GM12878 (cell line): ENCODE measurements at regions not wholly inside any gene's neighbourhood (a gene's known extent, or its start where the extent isn't known, plus 50 kb on each side); places are given as distances from the start of the nearest gene placed in this dataset.

Experiments
- ATAC-seq: fragments of 200-7000 bp; cut with Tn5 transposase; 3 replicates; pipeline ENCODE4 v1.9.1; 2020; ENCODE audit warnings: mild to moderate bottlenecking, moderate library complexity
- BruUV-seq: library from RNA; stranded (reverse); fragments of 400-500 nt; replicated peaks from 2 replicates; lab custom pipeline; 2021; lab: Mats Ljungman, UMichigan
- CTCF ChIA-PET: fragments of 300-600 bp; sonication (Branson Sonifier 250); formaldehyde crosslinking; extraction: SDS; loops from one replicate; lab custom pipeline; 2021; ENCODE audit warnings: inconsistent platforms; lab: Yijun Ruan, JAX
- POLR2A ChIA-PET: fragments of 350-600 bp; formaldehyde crosslinking; extraction: SDS; loops from one replicate; lab custom pipeline; 2021; ENCODE audit warnings: inconsistent platforms; lab: Charles Lee
- RAD21 ChIA-PET: fragments of 300-600 bp; sonication (Branson Sonifier 250); formaldehyde crosslinking; loops from one replicate; lab custom pipeline; 2023; ENCODE audit warnings: antibody characterized with exemption; ENCODE audit not compliant: unreplicated experiment; lab: Charles Lee
- SMC1A ChIA-PET: fragments of 300-600 bp; sonication (Branson Sonifier 250); formaldehyde crosslinking; loops from one replicate; lab custom pipeline; 2023; ENCODE audit not compliant: unreplicated experiment, uncharacterized antibody; lab: Charles Lee
- DNase-seq: peaks from one replicate; pipeline ENCODE4 v3.0.0-alpha.2; 2011; ENCODE audit warnings: low read depth, low spot score
- FAIRE-seq: peaks from 3 replicates; lab custom pipeline; 2011; peaks lifted over from hg19 to GRCh38; lab: Jason Lieb, UNC
- H2AFZ ChIP-seq: 2 replicates; pipeline ENCODE4 v1.6.0; 2011; ENCODE audit warnings: low read depth, low read length, control low read depth; ENCODE audit not compliant: control insufficient read depth
- H3K27ac ChIP-seq: 2 replicates; pipeline ENCODE4 v1.5.1; 2011; ENCODE audit warnings: control low read depth; ENCODE audit not compliant: control insufficient read depth, insufficient read depth
- H3K27me3 ChIP-seq, 2 experiments: replicated peaks in 1 of 2; 2 replicates each; pipeline versions ENCODE4 v1.6.0 to v1.6.1; 2011; ENCODE audit warnings: low read length in 1 of 2; ENCODE audit not compliant: control insufficient read depth in 2 of 2, insufficient read depth in 2 of 2
- H3K36me3 ChIP-seq, 2 experiments: 2 replicates each; pipeline ENCODE4 v1.5.1; 2011; ENCODE audit warnings: low read length in 1 of 2; ENCODE audit not compliant: control insufficient read depth in 2 of 2, insufficient read depth in 2 of 2
- H3K4me1 ChIP-seq: 2 replicates; pipeline ENCODE4 v1.6.1; 2011; ENCODE audit warnings: mild to moderate bottlenecking, low read length, moderate library complexity, mixed read lengths; ENCODE audit not compliant: control insufficient read depth, insufficient read depth
- H3K4me2 ChIP-seq: 2 replicates; pipeline ENCODE4 v1.6.0; 2011; ENCODE audit warnings: control low read depth; ENCODE audit not compliant: control insufficient read depth, insufficient read depth
- H3K4me3 ChIP-seq: fragments of 200-600 bp; sonication (generic); 2 replicates; pipeline ENCODE4 v1.5.1; 2016
- H3K79me2 ChIP-seq: 2 replicates; pipeline ENCODE4 v1.6.0; 2011; ENCODE audit warnings: low read length; ENCODE audit not compliant: control insufficient read depth, insufficient read depth
- H3K9ac ChIP-seq: 2 replicates; pipeline ENCODE4 v1.8.0; 2011; ENCODE audit warnings: low read length, control low read depth, mixed read lengths; ENCODE audit not compliant: control insufficient read depth, insufficient read depth
- H3K9me3 ChIP-seq: replicated peaks from 3 replicates; pipeline ENCODE4 v1.5.1; 2011; ENCODE audit warnings: mild to moderate bottlenecking, low read length; ENCODE audit not compliant: control insufficient read depth, insufficient read depth
- H4K20me1 ChIP-seq: 2 replicates; pipeline ENCODE4 v1.6.0; 2011; ENCODE audit not compliant: control insufficient read depth, insufficient read depth
- BCLAF1 ChIP-seq: fragments of 450-650 bp; IDR thresholded peaks from 2 replicates; pipeline ENCODE4 v1.6.1; 2017; ENCODE audit warnings: antibody characterized with exemption, mild to moderate bottlenecking, moderate library complexity
- E2F8 ChIP-seq: fragments of 450-650 bp; IDR thresholded peaks from 2 replicates; pipeline ENCODE4 v1.6.1; 2018; ENCODE audit warnings: mild to moderate bottlenecking, low read depth, moderate library complexity; ENCODE audit not compliant: partially characterized antibody
- HDGF ChIP-seq: fragments of 450-650 bp; IDR thresholded peaks from 2 replicates; pipeline ENCODE4 v1.6.1; 2016; ENCODE audit warnings: antibody characterized with exemption
- IRF3 ChIP-seq: fragments of 450-650 bp; IDR thresholded peaks from 2 replicates; pipeline ENCODE4 v1.6.1; 2014; ENCODE audit warnings: mild to moderate bottlenecking
- MEF2B ChIP-seq: fragments of 450-650 bp; IDR thresholded peaks from 2 replicates; pipeline ENCODE4 v1.6.1; 2018; ENCODE audit warnings: mild to moderate bottlenecking, moderate library complexity; ENCODE audit not compliant: partially characterized antibody, poor library complexity, severe bottlenecking
- NBN ChIP-seq: fragments of 450-650 bp; IDR thresholded peaks from 2 replicates; pipeline ENCODE4 v1.6.1; 2016
- SUZ12 ChIP-seq: fragments of 200-600 bp; sonication (generic); IDR thresholded peaks from one replicate; pipeline ENCODE4 v1.6.1; 2018; ENCODE audit warnings: antibody characterized with exemption, mild to moderate bottlenecking; ENCODE audit not compliant: unreplicated experiment
- TARDBP ChIP-seq: IDR thresholded peaks from 2 replicates; pipeline ENCODE4 v1.6.1; 2016; ENCODE audit warnings: borderline replicate concordance
- ZBTB33 ChIP-seq: fragments of 450-650 bp; IDR thresholded peaks from 2 replicates; pipeline ENCODE4 v1.6.1; 2017; ENCODE audit warnings: mild to moderate bottlenecking
- ZNF687 ChIP-seq: fragments of 450-650 bp; IDR thresholded peaks from 2 replicates; pipeline ENCODE4 v1.6.1; 2017; ENCODE audit warnings: mild to moderate bottlenecking, moderate library complexity
- ZZZ3 ChIP-seq: IDR thresholded peaks from 2 replicates; pipeline ENCODE4 v1.6.1; 2011; ENCODE audit warnings: low read depth; ENCODE audit not compliant: control insufficient read depth, insufficient read length
- WGBS: methylation state at CpG from one replicate; pipeline ENCODE4 v1.1.6; 2016; ENCODE audit warnings: low lambda C conversion rate; ENCODE audit not compliant: insufficient replicate concordance, insufficient coverage; ENCODE audit errors: missing lambda C conversion rate; 5-methylcytosine and 5-hydroxymethylcytosine counted together
- in situ Hi-C: fragments of 300-500 bp; cut with MboI; formaldehyde crosslinking; loops from 9 replicates; pipeline ENCODE4 v1.14.3; 2018; ENCODE audit warnings: mixed read lengths
- intact Hi-C: fragments of 100-400 bp; cut with micrococcal nuclease; formaldehyde crosslinking; loops from one replicate; pipeline ENCODE4 v1.14.2; 2022; ENCODE audit not compliant: unreplicated experiment

GRCh38 chr18:1998121-1998520, 573.2 kb downstream of the METTL4 start:
- H2AFZ ChIP-seq = no peak overlapping the region
- ChIA-PET RAD21 (no interaction called here), POLR2A (no interaction called here), SMC1A (interaction anchor here (0.7 to 1.1 kb wide), 2 partner anchors 18 to 34 kb away, joined by 3 read pairs; no protein-coding TSS in a partner anchor), CTCF (no interaction called here)
- H3K27me3 ChIP-seq = no peaks in the 10 kb centered on the region
- intact Hi-C loops (no loop called here), in situ Hi-C loops (no loop called here)
- WGBS = 0% methylated on average over 2 of the region's 2 CpGs
- no peak for ATAC-seq
- H3K27ac ChIP-seq = no peak overlapping the region
- no peak overlapping the region for H3K4me2 ChIP-seq
- no TSS peak for BruUV-seq
- H3K9ac ChIP-seq = no peak overlapping the region
- no peaks in the 10 kb centered on the region for H3K9me3 ChIP-seq
- FAIRE-seq = no peak
- H3K4me3 ChIP-seq = no peak overlapping the region
- H3K4me1 ChIP-seq = no peaks in the 10 kb centered on the region
- DNase-seq = no peak
- no peaks in the 10 kb centered on the region for H4K20me1 ChIP-seq
- H3K36me3 ChIP-seq = no peaks in the 10 kb centered on the region
- no peaks in the 10 kb centered on the region for H3K79me2 ChIP-seq
- TF ChIP-seq ZZZ3 (no peak), E2F8 (no peak), ZNF687 (no peak), SUZ12 (no peak), BCLAF1 (no peak), IRF3 (no peak), HDGF (no peak), TARDBP (no peak), ZBTB33 (no peak), NBN (no peak), MEF2B (no peak)
